NB4 (cell line): ENCODE measurements at regions not wholly inside any gene's neighbourhood (a gene's known extent, or its start where the extent isn't known, plus 50 kb on each side); places are given as distances from the start of the nearest gene placed in this dataset.

Experiments used
- DNase-seq: peaks from one replicate; pipeline ENCODE4 v3.0.0; 2010; ENCODE audit warnings: low read depth
- H3K4me3 ChIP-seq: one replicate; pipeline ENCODE4 v1.5.1; 2011; ENCODE audit warnings: mild to moderate bottlenecking, low read depth, low read length, moderate library complexity
- MAX ChIP-seq: IDR thresholded peaks from 2 replicates; pipeline ENCODE4 v1.6.1; 2011; ENCODE audit warnings: low read depth, low read length
- MYC ChIP-seq: IDR thresholded peaks from 2 replicates; pipeline ENCODE4 v1.6.1; 2011; ENCODE audit warnings: low read depth, low read length
- POLR2A ChIP-seq: IDR thresholded peaks from 2 replicates; pipeline ENCODE4 v1.6.1; 2011; ENCODE audit warnings: mild to moderate bottlenecking; ENCODE audit not compliant: insufficient read length; ENCODE audit errors: extremely low read depth
- TF ChIP-seq, protein P1 (sequence below): IDR thresholded peaks from one replicate; pipeline ENCODE4 v1.5.1; 2012; ENCODE audit warnings: low read depth, low read length

DNA sequence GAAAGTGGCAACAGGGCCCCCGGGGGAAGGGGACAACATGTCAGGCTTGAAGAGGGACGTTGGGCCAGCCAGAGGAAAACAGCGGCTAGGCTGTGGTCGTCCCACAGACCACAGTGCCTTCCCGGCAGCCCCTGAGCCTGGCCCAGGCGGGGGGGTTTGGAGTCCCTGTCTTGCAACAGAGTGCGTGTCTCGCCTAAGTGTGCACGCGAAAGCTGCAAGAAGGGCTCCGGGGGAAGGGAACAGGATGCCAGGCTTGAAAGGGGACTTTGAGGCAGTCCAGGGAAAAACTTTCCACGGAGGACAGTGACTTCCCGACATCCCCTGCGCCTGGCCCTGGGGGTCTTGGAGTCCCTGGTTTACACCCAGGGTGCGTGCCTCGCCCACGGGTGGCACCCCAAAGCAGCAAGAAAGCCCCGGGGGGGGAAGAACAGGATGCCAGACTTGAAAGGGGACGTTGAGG lies 157.5 kb upstream of the ALG10B start:
- TF ChIP-seq, protein P1, sequence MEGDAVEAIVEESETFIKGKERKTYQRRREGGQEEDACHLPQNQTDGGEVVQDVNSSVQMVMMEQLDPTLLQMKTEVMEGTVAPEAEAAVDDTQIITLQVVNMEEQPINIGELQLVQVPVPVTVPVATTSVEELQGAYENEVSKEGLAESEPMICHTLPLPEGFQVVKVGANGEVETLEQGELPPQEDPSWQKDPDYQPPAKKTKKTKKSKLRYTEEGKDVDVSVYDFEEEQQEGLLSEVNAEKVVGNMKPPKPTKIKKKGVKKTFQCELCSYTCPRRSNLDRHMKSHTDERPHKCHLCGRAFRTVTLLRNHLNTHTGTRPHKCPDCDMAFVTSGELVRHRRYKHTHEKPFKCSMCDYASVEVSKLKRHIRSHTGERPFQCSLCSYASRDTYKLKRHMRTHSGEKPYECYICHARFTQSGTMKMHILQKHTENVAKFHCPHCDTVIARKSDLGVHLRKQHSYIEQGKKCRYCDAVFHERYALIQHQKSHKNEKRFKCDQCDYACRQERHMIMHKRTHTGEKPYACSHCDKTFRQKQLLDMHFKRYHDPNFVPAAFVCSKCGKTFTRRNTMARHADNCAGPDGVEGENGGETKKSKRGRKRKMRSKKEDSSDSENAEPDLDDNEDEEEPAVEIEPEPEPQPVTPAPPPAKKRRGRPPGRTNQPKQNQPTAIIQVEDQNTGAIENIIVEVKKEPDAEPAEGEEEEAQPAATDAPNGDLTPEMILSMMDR = no peak
- 0 out of 2 replicates have a peak, but pooled peaks have one; percentile 4 for TF ChIP-seq MAX
- H3K4me3 ChIP-seq = no peak overlapping the region
- DNase-seq = peak; percentile 68

DNA sequence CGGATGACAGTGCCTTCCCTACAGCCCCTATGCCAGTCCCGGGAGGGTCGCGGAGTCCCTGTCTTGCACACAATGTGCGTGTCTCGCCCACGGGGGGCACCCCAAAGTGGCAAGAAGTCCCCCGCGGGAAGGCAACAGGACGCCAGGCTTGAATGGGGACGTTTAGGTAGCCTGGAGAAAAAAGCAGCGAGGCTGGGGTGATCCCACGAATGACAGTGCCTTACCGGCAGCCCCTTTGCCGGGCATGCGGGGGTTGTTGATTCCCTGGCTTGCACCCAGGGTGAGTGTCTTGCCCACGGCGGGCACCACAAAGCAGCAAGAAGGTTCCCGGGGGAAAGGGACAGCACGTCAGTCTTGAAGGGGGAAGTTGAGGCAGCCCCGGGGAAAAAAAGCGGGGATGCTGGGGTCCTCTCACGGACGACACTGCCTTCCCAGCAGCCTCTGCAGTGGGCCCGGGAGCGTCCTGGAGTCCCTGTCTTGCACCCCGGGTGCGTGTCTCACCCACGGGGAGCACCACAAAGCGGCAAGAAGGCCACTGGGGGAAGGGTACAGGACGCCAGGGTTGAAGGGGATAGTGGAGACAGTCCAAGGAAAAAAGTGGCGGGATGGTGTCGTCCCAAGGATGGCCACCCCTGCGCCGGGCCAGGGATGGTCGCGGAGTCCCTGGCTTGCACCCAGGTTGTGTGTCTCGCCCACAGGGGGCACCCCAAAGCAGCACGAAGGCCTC lies 156.8 kb upstream of the ALG10B start:
- TF ChIP-seq, protein P1 = no peak
- TF ChIP-seq MAX = no peak
- no peak for DNase-seq
- no peak overlapping the region for H3K4me3 ChIP-seq

GRCh38 chr12:38160318-38161122 lies 156.1 kb upstream of the ALG10B start:
- no peak overlapping the region for H3K4me3 ChIP-seq
- DNase-seq = no peak
- TF ChIP-seq MAX (no peak), POLR2A (no peak), MYC (no peak)
- TF ChIP-seq, protein P1 = no peak

GRCh38 chr12:38161123-38162000 lies 155.2 kb upstream of the ALG10B start:
- H3K4me3 ChIP-seq = no peak overlapping the region
- TF ChIP-seq, protein P1 = no peak
- TF ChIP-seq POLR2A = no peak
- TF ChIP-seq MAX = no peak
- TF ChIP-seq MYC = no peak
- DNase-seq = no peak

DNA sequence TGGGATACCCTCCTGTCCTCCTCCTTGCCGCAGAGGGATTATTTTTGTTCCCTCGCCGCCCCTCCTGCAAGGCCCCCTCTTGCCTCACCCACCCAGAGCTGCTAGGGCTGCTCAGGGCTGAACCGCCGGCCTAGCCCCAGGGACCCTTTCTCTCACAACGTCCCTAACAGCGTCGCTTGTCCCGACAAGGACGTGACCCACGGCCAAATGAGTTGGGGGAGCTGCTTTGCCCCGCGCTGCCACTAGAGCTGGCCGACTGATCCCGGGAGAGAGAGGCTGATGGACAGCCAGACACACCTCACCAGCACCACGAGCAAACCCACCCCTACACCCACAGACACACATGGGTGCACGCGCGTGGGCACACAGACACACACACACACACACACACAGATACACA lies 154.6 kb upstream of the ALG10B start:
- no peak for DNase-seq
- H3K4me3 ChIP-seq = no peak overlapping the region
- no peak for TF ChIP-seq MAX
- TF ChIP-seq, protein P1 = no peak
- TF ChIP-seq POLR2A = no peak
- TF ChIP-seq MYC = no peak
